ENCODE measurements at regions not wholly inside any gene's neighbourhood (a gene's known extent, or its start where the extent isn't known, plus 50 kb on each side); places are given as distances from the start of the nearest gene placed in this dataset.
"Not testable (repeated sequence)": the region's sequence is repeated elsewhere in the genome, so short reads cannot be mapped to it uniquely, and the experiment has no call there.

GRCh38 chr11:41816396-41816795 is 356.9 kb upstream of the LRRC4C start:
- no peak for TF ChIP-seq CTCF (IDR thresholded peaks at IDR 0.05; ENCODE audit: low read depth, low read length, poor library complexity, severe bottlenecking)
- no peak for TF ChIP-seq EZH2phosphoT487 (IDR thresholded peaks at IDR 0.05; ENCODE audit: borderline replicate concordance, low read length)
- Histone ChIP-seq H3K4me1 (ENCODE audit: control insufficient read depth, low read length) (no peaks in the 10 kb centered on the region), H3K4me2 (ENCODE audit: low read length) (no peak overlapping the region), H3K9me3 (ENCODE audit: control insufficient read depth, insufficient read depth, low read length) (no peaks in the 10 kb centered on the region), H4K20me1 (ENCODE audit: control insufficient read depth, insufficient read depth, low read depth, low read length) (no peaks in the 10 kb centered on the region), H3K36me3 (ENCODE audit: control insufficient read depth, low read length) (no peaks in the 10 kb centered on the region), H3K9me2 (replicated peaks; ENCODE audit: control insufficient read depth, low read length) (no peaks in the 10 kb centered on the region), H3K27me3 (ENCODE audit: control insufficient read depth, low read length) (no peaks in the 10 kb centered on the region), H3K4me3 (ENCODE audit: low read length) (no peak overlapping the region), H3K79me2 (ENCODE audit: control insufficient read depth, low read length) (no peaks in the 10 kb centered on the region), H3F3A (ENCODE audit: control insufficient read depth, insufficient read depth) (no peaks in the 10 kb centered on the region), H3K27ac (ENCODE audit: low read depth, low read length) (no peak overlapping the region)

- H3K27me3 ChIP-seq (ENCODE audit: control insufficient read depth, low read length); H3K9me3 ChIP-seq (ENCODE audit: control insufficient read depth, insufficient read depth, low read length); H3K4me2 ChIP-seq (ENCODE audit: low read length); H3K79me2 ChIP-seq (ENCODE audit: control insufficient read depth, low read length); H3K9me2 ChIP-seq (replicated peaks; ENCODE audit: control insufficient read depth, low read length); H3K4me1 ChIP-seq (ENCODE audit: control insufficient read depth, low read length); H3K27ac ChIP-seq (ENCODE audit: low read depth, low read length); H3K4me3 ChIP-seq (ENCODE audit: low read length); H4K20me1 ChIP-seq (ENCODE audit: control insufficient read depth, insufficient read depth, low read depth, low read length); H3K36me3 ChIP-seq (ENCODE audit: control insufficient read depth, low read length); H3F3A ChIP-seq (ENCODE audit: control insufficient read depth, insufficient read depth): not testable (repeated sequence)
Measured at GRCh38 chr11:41824287-41824686, 364.8 kb upstream of the LRRC4C start.

- H3K27me3 ChIP-seq (ENCODE audit: control insufficient read depth, low read length) = no peaks in the 10 kb centered on the region
- no peak overlapping the region for H3K27ac ChIP-seq (ENCODE audit: low read depth, low read length)
- H3K4me3 ChIP-seq (ENCODE audit: low read length) = no peak overlapping the region
- H3F3A ChIP-seq (ENCODE audit: control insufficient read depth, insufficient read depth) = no peaks in the 10 kb centered on the region
- H3K4me1 ChIP-seq (ENCODE audit: control insufficient read depth, low read length) = no peaks in the 10 kb centered on the region
- H4K20me1 ChIP-seq (ENCODE audit: control insufficient read depth, insufficient read depth, low read depth, low read length) = no peaks in the 10 kb centered on the region
- no peak overlapping the region for H3K4me2 ChIP-seq (ENCODE audit: low read length)
- no peak for TF ChIP-seq EZH2phosphoT487 (IDR thresholded peaks at IDR 0.05; ENCODE audit: borderline replicate concordance, low read length)
- no peak for TF ChIP-seq CTCF (IDR thresholded peaks at IDR 0.05; ENCODE audit: low read depth, low read length, poor library complexity, severe bottlenecking)
- H3K9me3 ChIP-seq (ENCODE audit: control insufficient read depth, insufficient read depth, low read length) = no peaks in the 10 kb centered on the region; the same call in 1 of the 2 replicates
- no peaks in the 10 kb centered on the region for H3K36me3 ChIP-seq (ENCODE audit: control insufficient read depth, low read length)
- H3K79me2 ChIP-seq (ENCODE audit: control insufficient read depth, low read length) = no peaks in the 10 kb centered on the region
- no peaks in the 10 kb centered on the region for H3K9me2 ChIP-seq (replicated peaks; ENCODE audit: control insufficient read depth, low read length)
Measured at GRCh38 chr11:41826085-41826484, 366.6 kb upstream of the LRRC4C start.

- Histone ChIP-seq H3F3A (ENCODE audit: control insufficient read depth, insufficient read depth) (no peaks in the 10 kb centered on the region), H3K36me3 (ENCODE audit: control insufficient read depth, low read length) (no peaks in the 10 kb centered on the region), H3K79me2 (ENCODE audit: control insufficient read depth, low read length) (no peaks in the 10 kb centered on the region), H3K27me3 (ENCODE audit: control insufficient read depth, low read length) (no peaks in the 10 kb centered on the region), H3K4me2 (ENCODE audit: low read length) (no peak overlapping the region), H4K20me1 (ENCODE audit: control insufficient read depth, insufficient read depth, low read depth, low read length) (no peaks in the 10 kb centered on the region), H3K27ac (ENCODE audit: low read depth, low read length) (no peak overlapping the region), H3K4me3 (ENCODE audit: low read length) (no peak overlapping the region), H3K4me1 (ENCODE audit: control insufficient read depth, low read length) (no peaks in the 10 kb centered on the region), H3K9me2 (replicated peaks; ENCODE audit: control insufficient read depth, low read length) (no peaks in the 10 kb centered on the region), H3K9me3 (ENCODE audit: control insufficient read depth, insufficient read depth, low read length) (no peaks in the 10 kb centered on the region)
- no peak for TF ChIP-seq EZH2phosphoT487 (IDR thresholded peaks at IDR 0.05; ENCODE audit: borderline replicate concordance, low read length)
- TF ChIP-seq CTCF (IDR thresholded peaks at IDR 0.05; ENCODE audit: low read depth, low read length, poor library complexity, severe bottlenecking) = no peak
Measured at GRCh38 chr11:41836431-41836830, 377.0 kb upstream of the LRRC4C start.

Measured in DOHH2 (cell line).